GM23248 (cell line): ENCODE measurements at regions not wholly inside any gene's neighbourhood (a gene's known extent, or its start where the extent isn't known, plus 50 kb on each side); places are given as distances from the start of the nearest gene placed in this dataset.
A peak's percentile ranks its signal among the peaks of the same experiment; 100 is the strongest.

Experiments
- DNase-seq: peaks from one replicate; pipeline ENCODE4 v3.0.0-alpha.2; 2015
- H2AFZ ChIP-seq: fragments of 200-600 bp; sonication (generic); 2 replicates; pipeline ENCODE4 v1.6.1; 2016; ENCODE audit warnings: antibody characterized with exemption
- H3F3A ChIP-seq: fragments of 200-600 bp; sonication (generic); 2 replicates; pipeline ENCODE4 v1.6.1; 2016; ENCODE audit warnings: mild to moderate bottlenecking, antibody characterized with exemption, mixed run types; ENCODE audit not compliant: insufficient read depth
- H3K27ac ChIP-seq: fragments of 200-600 bp; sonication (generic); 2 replicates; pipeline ENCODE4 v1.5.1; 2016; ENCODE audit warnings: mild to moderate bottlenecking
- H3K27me3 ChIP-seq: fragments of 200-600 bp; sonication (generic); replicated peaks from 2 replicates; pipeline ENCODE4 v1.6.1; 2016; ENCODE audit warnings: mild to moderate bottlenecking; ENCODE audit not compliant: insufficient read depth
- H3K36me3 ChIP-seq: fragments of 200-600 bp; sonication (generic); 2 replicates; pipeline ENCODE4 v1.6.1; 2016; ENCODE audit warnings: low read depth, mild to moderate bottlenecking
- H3K4me1 ChIP-seq: fragments of 200-600 bp; sonication (generic); 2 replicates; pipeline ENCODE4 v1.6.1; 2016; ENCODE audit warnings: mild to moderate bottlenecking; ENCODE audit not compliant: insufficient read depth
- H3K4me2 ChIP-seq: fragments of 200-600 bp; sonication (generic); one replicate; pipeline ENCODE4 v1.6.1; 2016; ENCODE audit warnings: mild to moderate bottlenecking; ENCODE audit not compliant: unreplicated experiment
- H3K4me3 ChIP-seq: fragments of 200-600 bp; sonication (generic); 2 replicates; pipeline ENCODE4 v1.5.1; 2016; ENCODE audit warnings: mild to moderate bottlenecking
- H3K79me2 ChIP-seq: fragments of 200-600 bp; sonication (generic); 2 replicates; pipeline ENCODE4 v1.6.1; 2016; ENCODE audit warnings: mild to moderate bottlenecking; ENCODE audit not compliant: insufficient read depth
- H3K9ac ChIP-seq: fragments of 200-600 bp; sonication (generic); 2 replicates; pipeline ENCODE4 v1.6.1; 2016; ENCODE audit warnings: mild to moderate bottlenecking
- H3K9me2 ChIP-seq: fragments of 200-600 bp; sonication (generic); 2 replicates; pipeline ENCODE4 v1.6.1; 2016; ENCODE audit warnings: mixed run types, mild to moderate bottlenecking, moderate library complexity; ENCODE audit not compliant: insufficient read depth
- H3K9me3 ChIP-seq: fragments of 200-600 bp; sonication (generic); one replicate; pipeline ENCODE4 v1.6.1; 2017; ENCODE audit warnings: low read depth
- H4K20me1 ChIP-seq: fragments of 200-600 bp; sonication (generic); 2 replicates; pipeline ENCODE4 v1.6.0; 2016; ENCODE audit not compliant: insufficient read depth
- EZH2 ChIP-seq: fragments of 200-600 bp; sonication (generic); IDR thresholded peaks from 2 replicates; pipeline ENCODE4 v1.6.1; 2018; ENCODE audit warnings: antibody characterized with exemption, mild to moderate bottlenecking; ENCODE audit not compliant: insufficient read depth, poor library complexity, severe bottlenecking
- EZH2phosphoT487 ChIP-seq: fragments of 200-600 bp; sonication (generic); IDR thresholded peaks from 2 replicates; pipeline ENCODE4 v1.6.1; 2018; ENCODE audit warnings: antibody characterized with exemption, moderate library complexity, mild to moderate bottlenecking, low read depth; ENCODE audit not compliant: insufficient read depth
- WGBS, 2 experiments: methylation state at CpG; one replicate each; pipeline ENCODE4 v1.1.6; 2015 to 2017; ENCODE audit warnings: low lambda C conversion rate in 2 of 2, low coverage in 1 of 2; ENCODE audit errors: missing lambda C conversion rate in 2 of 2; 5-methylcytosine and 5-hydroxymethylcytosine counted together
- in situ Hi-C: fragments of 300-500 bp; cut with MboI; formaldehyde crosslinking; loops from 2 replicates; pipeline ENCODE4 v1.15.0; 2020

DNA sequence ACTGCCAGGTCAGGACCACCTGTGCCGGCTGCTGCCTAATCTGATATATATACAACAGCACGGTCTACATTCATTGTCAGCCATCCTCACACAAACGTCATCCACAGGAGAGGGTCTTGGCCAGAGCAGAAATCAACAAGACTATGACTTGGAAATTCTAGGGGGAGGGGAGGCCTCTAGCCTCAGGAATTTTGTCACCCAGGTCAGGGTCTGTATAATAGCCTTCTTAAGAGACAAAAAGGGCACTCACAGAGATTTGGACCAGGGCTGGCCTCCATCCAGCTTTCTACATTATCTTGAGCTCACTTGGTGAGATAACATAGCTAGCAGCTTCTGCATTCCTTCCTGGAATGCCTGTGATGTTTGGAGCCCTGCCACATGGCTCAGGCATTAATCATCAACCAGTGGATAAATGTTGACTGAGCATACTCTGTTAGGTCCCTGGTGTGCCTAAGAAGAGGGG is 50.4 kb upstream of the CTIF start:
- no peaks in the 10 kb centered on the region for H3K9me2 ChIP-seq
- H3K9me3 ChIP-seq, result no peaks in the 10 kb centered on the region
- DNase-seq, result peak; percentile 87
- peak overlapping the region; percentile 57 for H3K4me2 ChIP-seq
- TF ChIP-seq EZH2phosphoT487 (no peak), EZH2 (no peak)
- 60 to 71% methylated on average over 3 of the region's 3 CpGs for WGBS, 2 experiments
- no peaks in the 10 kb centered on the region for H3K36me3 ChIP-seq
- H3K9ac ChIP-seq, result no peak overlapping the region
- in situ Hi-C loops, result no loop called here
- H4K20me1 ChIP-seq, result no peaks in the 10 kb centered on the region
- no peak overlapping the region for H2AFZ ChIP-seq
- peaks cover 49% of the 10 kb centered on the region for H3K4me1 ChIP-seq
- no peaks in the 10 kb centered on the region for H3K27me3 ChIP-seq
- H3F3A ChIP-seq, result peaks cover 31% of the 10 kb centered on the region
- no peak overlapping the region for H3K4me3 ChIP-seq
- H3K79me2 ChIP-seq, result no peaks in the 10 kb centered on the region
- H3K27ac ChIP-seq, result no peak overlapping the region

DNA sequence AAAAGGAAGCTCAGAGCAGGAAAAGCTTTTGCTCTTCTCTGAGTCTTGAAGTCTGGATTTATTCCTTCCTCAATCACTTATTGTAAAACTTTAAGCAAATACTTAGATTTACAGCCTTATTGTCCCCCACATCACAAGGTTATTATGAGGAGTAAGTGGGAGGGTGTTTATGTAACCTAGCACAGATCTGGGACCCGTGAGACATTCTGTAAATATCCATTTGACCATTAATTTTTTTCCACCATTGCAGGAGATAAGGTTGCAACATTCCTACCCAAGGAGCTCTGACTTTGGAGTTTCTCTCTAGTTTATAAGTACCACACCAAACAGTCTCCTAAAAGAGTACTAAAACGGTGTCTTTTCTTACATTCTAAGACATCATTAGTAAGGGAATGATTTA is 52.1 kb upstream of the CTIF start:
- H3K27me3 ChIP-seq, result no peaks in the 10 kb centered on the region
- peaks cover 29% of the 10 kb centered on the region for H3F3A ChIP-seq
- H3K9ac ChIP-seq, result no peak overlapping the region
- H3K4me2 ChIP-seq, result peak overlapping the region; percentile 43
- no peaks in the 10 kb centered on the region for H3K79me2 ChIP-seq
- 0 out of 2 replicates have a peak overlapping the region, but pooled peaks have one; percentile 3 for H3K4me3 ChIP-seq
- peak overlapping the region; percentile 53 for H3K27ac ChIP-seq
- H3K9me2 ChIP-seq, result no peaks in the 10 kb centered on the region
- WGBS, 2 experiments, result 45 to 49% methylated on average over 2 of the region's 2 CpGs
- H2AFZ ChIP-seq, result peak overlapping the region; percentile 43
- H4K20me1 ChIP-seq, result no peaks in the 10 kb centered on the region
- H3K36me3 ChIP-seq, result no peaks in the 10 kb centered on the region
- TF ChIP-seq EZH2, result no peak
- no peak for TF ChIP-seq EZH2phosphoT487
- peak; percentile 71 for DNase-seq
- in situ Hi-C loops, result no loop called here
- H3K4me1 ChIP-seq, result peaks cover 47% of the 10 kb centered on the region
- no peaks in the 10 kb centered on the region for H3K9me3 ChIP-seq

GRCh38 chr18:48485828-48486405 is 52.9 kb upstream of the CTIF start:
- Histone ChIP-seq H3K9me3 (no peaks in the 10 kb centered on the region), H3K79me2 (no peaks in the 10 kb centered on the region), H3F3A (peaks cover 24% of the 10 kb centered on the region), H4K20me1 (no peaks in the 10 kb centered on the region), H3K27me3 (no peaks in the 10 kb centered on the region), H2AFZ (peak overlapping the region; percentile 43; the same call in 1 of the 2 replicates), H3K27ac (peak overlapping the region; percentile 53; the same call in 1 of the 2 replicates), H3K4me1 (peaks cover 39% of the 10 kb centered on the region), H3K4me3 (no peak overlapping the region), H3K36me3 (no peaks in the 10 kb centered on the region), H3K4me2 (peak overlapping the region; percentile 43), H3K9me2 (no peaks in the 10 kb centered on the region), H3K9ac (no peak overlapping the region)
- in situ Hi-C loops, result no loop called here
- 78 to 86% methylated on average over 5 of the region's 5 CpGs for WGBS, 2 experiments
- TF ChIP-seq EZH2 (no peak), EZH2phosphoT487 (no peak)
- DNase-seq, result no peak

- Histone ChIP-seq H3K4me3 (no peak overlapping the region), H3K4me2 (no peak overlapping the region), H3K4me1 (peaks cover 13% of the 10 kb centered on the region), H3K27me3 (no peaks in the 10 kb centered on the region), H3K36me3 (no peaks in the 10 kb centered on the region), H3K79me2 (no peaks in the 10 kb centered on the region), H3K27ac (no peak overlapping the region), H3F3A (peaks cover 5% of the 10 kb centered on the region; the same call in 1 of the 2 replicates), H4K20me1 (no peaks in the 10 kb centered on the region), H2AFZ (no peak overlapping the region), H3K9me3 (no peaks in the 10 kb centered on the region), H3K9me2 (no peaks in the 10 kb centered on the region), H3K9ac (no peak overlapping the region)
- TF ChIP-seq EZH2phosphoT487 (no peak), EZH2 (no peak)
- in situ Hi-C loops, result no loop called here
- 89 to 98% methylated on average over 2 of the region's 2 CpGs for WGBS, 2 experiments
- DNase-seq, result no peak
These were observed 57.7 kb upstream of the CTIF start for GRCh38 chr18:48481092-48481491.
